Ovary (tissue), 3 donors: ENCODE measurements at regions not wholly inside any gene's neighbourhood (a gene's known extent, or its start where the extent isn't known, plus 50 kb on each side); places are given as distances from the start of the nearest gene placed in this dataset.

Experiments used
- CTCF ChIP-seq, 3 donors: fragments of 450-650 bp in 2 of 3; fragments of 200-600 bp in 1 of 3; IDR thresholded peaks; one replicate each; pipeline versions ENCODE4 v1.5.1 to v1.8.0; 2016 to 2022; ENCODE audit warnings: antibody characterized with exemption in 3 of 3, mild to moderate bottlenecking in 1 of 3
- EP300 ChIP-seq: sonication (generic); formaldehyde crosslinking; IDR thresholded peaks from one replicate; pipeline ENCODE4 v1.6.1; 2017; ENCODE audit warnings: antibody characterized with exemption
- POLR2A ChIP-seq: fragments of 450-650 bp; IDR thresholded peaks from one replicate; pipeline ENCODE4 v1.6.1; 2017; ENCODE audit warnings: antibody characterized with exemption, mild to moderate bottlenecking, moderate library complexity
- donor health status: DM: no; HTN: no; CAD: no.

DNA sequence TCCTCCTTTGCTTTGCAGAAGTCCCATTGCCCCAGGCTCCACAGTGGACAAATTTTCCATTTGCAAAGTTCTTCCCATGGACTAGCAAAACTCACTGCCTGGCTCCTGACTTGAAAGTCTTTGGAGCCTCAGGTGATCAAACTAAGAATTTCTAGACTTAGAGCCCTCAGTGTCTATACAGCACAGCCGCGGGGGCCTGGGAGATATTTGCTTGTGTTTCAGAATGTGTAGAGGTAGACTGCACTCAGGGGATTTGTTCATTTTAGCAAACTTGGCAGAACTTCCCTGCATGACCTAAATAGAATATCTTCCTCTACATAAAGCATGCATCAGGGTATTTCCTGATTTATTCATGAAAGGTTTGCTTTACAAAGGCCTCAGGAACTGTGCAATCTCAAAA, 384.2 kb upstream of the ZNF462 start:
- TF ChIP-seq CTCF (IDR thresholded peaks at IDR 0.05) (no peak), POLR2A (no peak), EP300 (no peak)
